Adrenal gland (tissue), 9 donors: ENCODE measurements at regions not wholly inside any gene's neighbourhood (a gene's known extent, or its start where the extent isn't known, plus 50 kb on each side); places are given as distances from the start of the nearest gene placed in this dataset.

ENCODE experiments used
- DNase-seq, 7 donors: peaks; one replicate each; pipeline ENCODE4 v3.0.0-alpha.2; 2019 to 2020
- H3K27ac ChIP-seq, 5 donors: fragments of 200-600 bp; sonication (generic) in 4 of 5; 1 replicate in 3 of 5; 2 replicates in 2 of 5; pipeline versions ENCODE4 v1.5.1 to v1.8.0; 2016 to 2020; ENCODE audit warnings: mild to moderate bottlenecking in 1 of 5
- H3K27me3 ChIP-seq: fragments of 200-600 bp; 2 replicates; pipeline ENCODE4 v1.8.0; 2021
- H3K36me3 ChIP-seq, 2 donors: fragments of 200-600 bp; replicated peaks in 1 of 2; 1 replicate in 1 of 2; 2 replicates in 1 of 2; pipeline versions ENCODE4 v1.5.1 to v1.8.0; 2018 to 2022
- H3K4me1 ChIP-seq, 2 donors: fragments of 200-600 bp; replicated peaks in 1 of 2; 1 replicate in 1 of 2; 2 replicates in 1 of 2; pipeline versions ENCODE4 v1.5.1 to v1.8.0; 2018 to 2021
- H3K4me3 ChIP-seq, 4 donors: fragments of 200-600 bp; sonication (generic) in 3 of 4; one replicate each; pipeline ENCODE4 v1.5.1; 2016 to 2018
- H3K9me3 ChIP-seq, 3 donors: fragments of 200-600 bp; sonication (generic) in 1 of 3; replicated peaks in 1 of 3; 1 replicate in 2 of 3; 2 replicates in 1 of 3; pipeline versions ENCODE4 v1.5.1 to v1.8.0; 2016 to 2021
- CTCF ChIP-seq, 6 experiments: fragments of 450-650 bp in 4 of 6; fragments of 200-600 bp in 2 of 6; sonication (generic) in 1 of 6; IDR thresholded peaks; 1 replicate in 5 of 6; 2 replicates in 1 of 6; pipeline versions ENCODE4 v1.5.1 to v1.8.0; 2016 to 2021; ENCODE audit warnings: antibody characterized with exemption in 6 of 6, mild to moderate bottlenecking in 2 of 6, moderate library complexity in 1 of 6
- POLR2A ChIP-seq, 2 donors: fragments of 450-650 bp; IDR thresholded peaks; one replicate each; pipeline ENCODE4 v1.6.1; 2017; ENCODE audit warnings: antibody characterized with exemption in 2 of 2, mild to moderate bottlenecking in 2 of 2, moderate library complexity in 1 of 2
- WGBS, 4 donors: extraction: QIAGEN DNeasy Blood & Tissue Kit in 2 of 4; methylation state at CpG; one replicate each; pipeline versions ENCODE4 v1.1.5 to v1.1.7; 2013 to 2017; 5-methylcytosine and 5-hydroxymethylcytosine counted together
- intact Hi-C, 2 donors: fragments of 100-400 bp; cut with DNase I; formaldehyde crosslinking; loops; one replicate each; pipeline versions ENCODE4 v1.14.1 to v1.15.0; 2022 to 2023
- donor health status: healthy with polysubstance abuse.
- donor health status: Bipolar disorder and iron deficiency.
- donor health status: DM: yes; HTN: yes; CAD: no.
- donor health status: DM: no; HTN: no; CAD: no.
- donor health status: DM: no; HTN: no; CAD: no.

DNA sequence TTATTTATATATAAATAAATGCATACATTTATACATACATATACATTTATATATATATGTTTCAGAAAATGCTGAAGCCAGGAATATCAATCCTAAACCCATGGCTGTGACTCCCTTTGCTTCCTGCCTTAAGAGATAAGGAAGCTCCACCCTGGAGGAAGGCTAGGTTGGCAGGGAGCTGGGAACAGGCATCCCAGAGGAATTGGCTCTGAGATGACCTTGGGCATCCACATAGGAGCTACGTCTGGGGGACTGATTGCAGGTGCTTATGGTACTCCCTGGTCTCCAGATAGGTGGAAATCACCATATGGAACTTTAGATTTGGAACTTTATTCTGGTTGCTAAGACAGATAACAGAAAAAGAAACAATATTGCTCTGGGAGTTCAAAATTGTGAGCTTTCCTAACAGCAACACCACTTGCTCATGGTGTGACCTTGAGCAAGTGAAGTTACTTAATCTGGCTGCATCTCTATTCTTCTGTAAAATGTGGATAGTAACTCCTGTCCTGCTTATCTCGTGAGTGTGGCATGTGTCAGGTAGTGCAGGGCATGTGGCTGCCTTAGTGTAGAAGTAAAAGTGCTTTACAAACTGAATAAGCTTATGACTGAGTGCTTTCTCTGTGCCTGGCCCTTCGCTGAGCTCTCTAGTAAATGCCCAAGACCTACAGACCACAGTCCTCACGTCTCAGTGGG is 341.0 kb downstream of the MEIS1 start:
- 43 to 54% (median 52%) methylated on average over 4 of the region's 4 CpGs for WGBS, 4 donors
- Histone ChIP-seq H3K9me3 (no peaks in the 10 kb centered on the region), H3K4me1 (no peaks in the 10 kb centered on the region), H3K4me3 (no peak overlapping the region), H3K27me3 (no peaks in the 10 kb centered on the region), H3K27ac (peak overlapping the region in 2 of 5 donors; percentile 7 to 55), H3K36me3 (no peaks in the 10 kb centered on the region)
- peak in 6 of 7 donors; percentile 39 to 65 (median 51) for DNase-seq
- intact Hi-C loops: no loop called here
- peak in 1 of 6 experiments; percentile 21 for TF ChIP-seq CTCF (IDR thresholded peaks at IDR 0.05)
- TF ChIP-seq POLR2A (IDR thresholded peaks at IDR 0.05): no peak

- intact Hi-C loops: no loop called here
- H3K4me1 ChIP-seq: no peaks in the 10 kb centered on the region
- TF ChIP-seq CTCF (IDR thresholded peaks at IDR 0.05) (no peak), POLR2A (IDR thresholded peaks at IDR 0.05) (no peak)
- no peak overlapping the region for H3K4me3 ChIP-seq
- WGBS, 4 donors: 92 to 95% (median 92%) methylated on average over 4 of the region's 4 CpGs
- H3K36me3 ChIP-seq: no peaks in the 10 kb centered on the region
- DNase-seq: no peak
- H3K27me3 ChIP-seq: no peaks in the 10 kb centered on the region
- H3K9me3 ChIP-seq: no peaks in the 10 kb centered on the region
- H3K27ac ChIP-seq: no peak overlapping the region
Observed at GRCh38 chr2:66781804-66782203, 346.9 kb downstream of the MEIS1 start.

GRCh38 chr2:66782780-66783361 is 347.9 kb downstream of the MEIS1 start:
- Histone ChIP-seq H3K27me3 (no peaks in the 10 kb centered on the region), H3K27ac (no peak overlapping the region), H3K4me3 (no peak overlapping the region), H3K9me3 (no peaks in the 10 kb centered on the region), H3K36me3 (no peaks in the 10 kb centered on the region), H3K4me1 (no peaks in the 10 kb centered on the region)
- TF ChIP-seq POLR2A (IDR thresholded peaks at IDR 0.05): no peak
- TF ChIP-seq CTCF (IDR thresholded peaks at IDR 0.05): no peak
- intact Hi-C loops: no loop called here
- WGBS, 4 donors: 88 to 92% (median 89%) methylated on average over 7 of the region's 7 CpGs
- DNase-seq: no peak

DNA sequence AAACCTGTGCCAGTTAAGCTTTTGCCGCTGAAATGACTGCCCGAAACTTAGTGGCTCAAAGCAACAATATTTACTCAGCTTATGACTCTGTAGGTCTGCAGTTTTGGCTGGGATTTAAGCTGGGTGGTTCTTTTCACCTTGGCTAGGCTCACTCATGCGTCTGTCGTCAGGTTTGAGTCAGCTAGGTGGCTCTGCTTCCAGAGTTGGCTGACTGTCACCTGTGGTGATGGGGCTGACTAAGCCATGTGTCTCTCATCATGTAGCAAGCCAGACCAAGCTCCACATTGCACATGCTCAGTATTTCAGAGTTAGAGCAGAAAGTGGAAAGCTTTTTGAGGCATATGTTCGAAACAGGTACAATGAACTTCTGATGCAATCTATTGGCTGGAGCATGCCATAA is 354.8 kb downstream of the MEIS1 start:
- intact Hi-C loops: no loop called here
- WGBS, 4 donors: 70 to 100% (median 81%) methylated on average over 5 of the region's 5 CpGs
- no peak for TF ChIP-seq CTCF (IDR thresholded peaks at IDR 0.05)
- TF ChIP-seq POLR2A (IDR thresholded peaks at IDR 0.05): no peak
- no peaks in the 10 kb centered on the region for H3K36me3 ChIP-seq
- H3K4me1 ChIP-seq: peaks cover 9 to 22% of the 10 kb centered on the region in 2 donors
- H3K27me3 ChIP-seq: no peaks in the 10 kb centered on the region
- H3K27ac ChIP-seq: no peak overlapping the region
- peak in 1 of 7 donors; percentile 33 for DNase-seq
- no peaks in the 10 kb centered on the region for H3K9me3 ChIP-seq
- H3K4me3 ChIP-seq: no peak overlapping the region
